GM23248 (cell line): ENCODE measurements at regions not wholly inside any gene's neighbourhood (a gene's known extent, or its start where the extent isn't known, plus 50 kb on each side); places are given as distances from the start of the nearest gene placed in this dataset.

ENCODE experiments used
- EZH2 ChIP-seq: fragments of 200-600 bp; sonication (generic); IDR thresholded peaks from 2 replicates; pipeline ENCODE4 v1.6.1; 2018; ENCODE audit warnings: antibody characterized with exemption, mild to moderate bottlenecking; ENCODE audit not compliant: insufficient read depth, poor library complexity, severe bottlenecking
- EZH2phosphoT487 ChIP-seq: fragments of 200-600 bp; sonication (generic); IDR thresholded peaks from 2 replicates; pipeline ENCODE4 v1.6.1; 2018; ENCODE audit warnings: antibody characterized with exemption, moderate library complexity, mild to moderate bottlenecking, low read depth; ENCODE audit not compliant: insufficient read depth

GRCh38 chr2:190121305-190121704 is 58.8 kb upstream of the MSTN start:
- TF ChIP-seq EZH2 = no peak
- no peak for TF ChIP-seq EZH2phosphoT487
